NCI-H774 (cell line): ENCODE measurements at regions not wholly inside any gene's neighbourhood (a gene's known extent, or its start where the extent isn't known, plus 50 kb on each side); places are given as distances from the start of the nearest gene placed in this dataset.
A peak's percentile ranks its signal among the peaks of the same experiment; 100 is the strongest.

Source experiments
- DNase-seq: peaks from one replicate; lab custom pipeline; 2025; lab: John Stamatoyannopoulos, UW

DNA sequence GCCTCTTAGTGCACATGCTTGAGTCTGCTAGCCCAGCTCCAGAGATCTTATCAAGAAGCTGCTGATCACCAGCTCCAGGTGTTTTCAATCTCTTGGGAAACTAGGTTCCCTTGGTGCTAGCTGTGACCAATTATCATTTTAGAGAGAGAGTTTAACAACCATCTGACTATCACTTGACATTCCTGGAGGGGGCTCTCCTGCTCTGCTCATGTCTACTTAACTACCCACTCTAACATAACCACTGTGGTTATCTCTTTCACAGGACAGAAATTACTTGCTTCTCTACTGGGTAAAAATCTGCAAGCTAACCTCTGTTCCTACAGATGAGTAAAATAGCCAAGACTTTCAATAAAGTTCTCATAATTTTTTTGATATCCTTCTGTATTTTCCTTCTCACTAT lies 823.4 kb upstream of the GJE1 start:
- no peak for DNase-seq

DNA sequence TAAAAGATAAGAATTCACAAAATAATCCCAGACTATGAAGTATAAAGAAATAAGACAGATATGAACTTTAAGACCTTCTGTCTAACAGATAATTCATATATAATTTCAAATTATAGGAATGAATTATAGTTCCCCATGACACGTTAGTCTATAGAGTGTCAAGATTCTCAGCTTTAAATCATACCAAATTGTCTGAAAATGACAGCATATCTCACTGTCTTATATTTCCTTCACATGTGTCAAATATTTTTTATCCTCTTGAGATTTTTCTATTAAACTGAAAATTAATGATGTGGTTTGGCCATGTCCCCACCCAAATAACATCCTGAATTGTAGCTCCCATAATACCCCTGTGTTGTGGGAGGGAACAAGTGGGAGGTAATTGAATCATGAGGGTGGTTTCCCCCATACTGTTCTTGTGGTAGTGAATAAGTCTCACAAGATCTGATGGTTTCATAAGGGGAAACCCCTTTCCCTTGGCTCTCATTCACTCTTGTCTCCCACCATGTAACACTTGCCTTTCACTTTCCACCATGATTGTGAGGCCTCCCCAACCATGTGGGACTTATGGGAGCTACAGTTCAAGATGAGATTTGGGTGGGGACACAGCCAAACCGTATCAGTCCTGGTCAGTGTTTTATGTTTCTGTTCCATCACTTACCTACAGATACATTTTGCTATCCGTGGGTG lies 825.3 kb upstream of the GJE1 start:
- no peak for DNase-seq

DNA sequence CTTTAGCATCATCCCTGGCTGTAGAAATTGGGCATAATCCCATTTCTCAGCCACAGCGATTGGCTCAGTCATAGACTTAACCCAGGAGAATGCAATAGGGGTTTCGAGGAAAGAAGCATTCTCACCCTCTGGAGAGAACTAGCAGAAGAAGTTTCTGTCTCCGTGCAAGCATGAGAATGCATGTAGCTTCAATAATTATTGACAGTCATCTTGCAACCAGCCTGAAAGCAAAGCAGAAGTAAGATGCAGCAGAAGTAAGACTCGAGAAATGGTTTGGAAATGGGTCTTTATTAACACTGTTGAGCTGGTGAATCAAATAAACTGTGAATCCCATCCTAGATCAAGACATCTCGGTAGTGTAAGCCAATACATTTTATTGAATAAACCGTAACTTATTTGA lies 828.8 kb upstream of the GJE1 start:
- DNase-seq, result no peak

DNA sequence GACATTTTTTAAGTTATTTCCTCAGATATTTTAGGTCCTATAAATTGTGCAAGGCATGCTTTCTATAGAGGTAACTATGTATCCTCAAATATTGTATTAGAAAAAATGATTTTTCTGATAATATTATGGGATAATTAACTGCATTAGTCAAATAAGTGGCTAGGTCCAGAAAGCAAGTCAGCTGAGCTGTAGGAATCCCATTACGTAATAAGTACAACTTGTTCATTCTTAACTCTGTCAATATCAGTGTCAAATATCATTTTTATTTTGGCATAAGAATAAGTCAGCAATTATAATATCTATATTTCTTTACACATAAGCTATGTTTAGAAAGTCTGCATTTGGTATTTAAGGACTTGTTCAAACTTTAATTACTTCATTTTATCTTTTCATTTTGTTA lies 830.9 kb upstream of the GJE1 start:
- DNase-seq, result no peak

DNA sequence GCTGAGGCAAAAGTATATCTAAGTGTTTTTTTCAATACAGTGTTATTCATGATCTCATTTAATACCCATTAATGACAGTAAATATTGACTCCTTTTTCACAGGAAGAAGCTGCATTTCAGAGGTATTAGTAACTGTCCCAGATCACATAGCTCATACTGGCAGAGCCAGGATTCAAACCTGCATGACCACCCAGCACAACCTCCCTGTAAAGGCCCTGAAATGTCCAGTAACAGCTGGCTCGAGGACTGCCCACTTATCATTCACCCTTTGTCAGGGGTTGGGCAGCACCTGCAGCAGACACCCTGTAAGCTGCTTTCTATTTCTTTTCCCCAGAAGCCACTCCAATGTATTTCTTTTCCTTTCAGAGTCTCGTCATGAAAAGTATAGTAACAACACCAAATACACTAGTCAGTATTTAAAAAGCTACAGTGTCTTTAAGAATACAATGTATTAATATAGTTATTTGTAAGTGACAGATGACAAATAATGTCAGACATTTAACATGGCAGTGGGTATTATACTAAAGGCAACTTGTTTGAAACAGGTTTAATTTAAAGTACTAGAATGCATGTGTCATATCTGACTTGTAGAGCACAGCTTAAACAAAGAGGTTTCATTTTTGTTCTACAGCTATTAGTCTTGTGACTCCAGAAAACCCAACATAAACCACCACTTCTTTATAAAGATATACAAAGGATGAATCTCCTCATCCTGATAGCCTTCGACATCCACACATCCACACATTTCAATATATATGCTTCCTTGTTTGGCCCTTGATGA lies 841.6 kb upstream of the GJE1 start:
- DNase-seq, result peak; percentile 64

DNA sequence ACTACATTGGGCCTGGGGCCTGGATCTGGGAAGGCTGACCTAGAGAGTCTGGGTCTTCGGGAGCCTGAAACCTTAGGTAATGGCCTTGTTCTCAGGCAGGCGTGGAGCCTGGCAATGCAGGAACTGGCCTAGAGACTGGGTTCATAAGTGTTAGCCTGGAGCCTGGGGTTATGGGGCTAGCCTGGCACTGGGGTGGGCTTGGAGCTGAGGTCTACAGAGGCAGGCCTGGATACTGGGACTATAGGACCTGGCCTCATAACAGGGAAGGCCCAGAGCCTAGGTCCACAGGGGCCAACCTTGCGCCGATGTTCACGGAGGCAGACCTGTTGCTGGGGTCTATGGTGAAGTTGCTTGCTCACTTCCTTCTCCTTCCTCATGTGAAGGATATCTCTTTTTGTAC lies 843.8 kb upstream of the GJE1 start:
- DNase-seq, result no peak

DNA sequence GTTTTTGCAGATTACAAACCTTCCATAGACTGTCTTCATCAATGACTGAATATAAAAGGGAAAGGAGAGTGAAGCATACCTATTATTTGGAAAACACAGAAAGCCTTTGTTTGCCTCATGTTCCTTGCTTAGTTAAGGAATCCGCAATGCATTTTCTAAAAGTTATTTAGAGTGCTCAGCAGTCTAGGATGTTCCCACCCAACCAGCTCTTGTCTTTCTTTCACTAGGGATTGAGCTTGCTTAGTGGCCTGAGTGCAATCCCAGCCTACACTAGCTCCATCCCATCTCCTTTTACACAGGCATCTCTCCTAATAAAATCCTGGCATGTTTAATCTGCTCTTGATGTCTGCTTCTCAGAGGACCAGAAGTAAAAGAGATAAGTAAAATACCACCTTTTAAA lies 850.5 kb upstream of the GJE1 start:
- DNase-seq, result no peak

DNA sequence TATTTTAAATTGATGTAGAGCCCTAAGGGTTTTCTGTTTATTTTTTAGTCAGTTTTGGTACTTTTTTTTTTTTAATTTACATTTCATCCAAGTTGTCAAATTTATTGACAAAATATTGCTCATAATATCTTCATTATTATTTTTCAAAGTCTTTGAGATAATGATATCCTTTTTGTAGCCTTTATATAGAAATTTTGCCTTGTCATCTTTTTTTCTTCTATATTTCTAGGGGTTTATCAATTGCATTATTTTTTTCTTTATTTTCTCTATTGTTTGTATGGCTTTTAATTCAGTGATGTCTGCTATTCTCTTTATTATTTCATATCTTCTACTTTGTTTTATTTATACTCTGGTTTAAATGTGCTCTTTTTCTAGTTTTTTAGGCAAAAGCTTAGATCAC lies 863.0 kb upstream of the GJE1 start:
- no peak for DNase-seq

DNA sequence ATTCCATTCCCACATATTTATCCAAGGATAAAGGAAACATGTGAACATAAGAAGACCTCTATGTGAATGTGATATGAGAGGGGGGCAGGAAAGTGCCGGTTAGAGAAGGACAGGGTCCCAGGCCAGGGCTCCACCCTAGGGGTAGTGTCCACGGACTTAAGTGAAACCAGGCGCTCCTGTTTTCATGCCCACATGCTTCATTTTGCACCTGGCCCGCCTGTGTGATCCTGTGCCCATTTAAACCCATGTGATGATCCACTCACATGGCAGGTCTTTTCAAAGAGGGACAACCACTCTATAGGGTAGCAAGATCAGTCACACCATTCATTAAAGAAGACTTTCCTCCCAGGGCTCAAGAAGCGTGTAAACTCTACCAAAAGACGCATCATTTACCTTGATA lies 865.3 kb upstream of the GJE1 start:
- DNase-seq, result no peak

DNA sequence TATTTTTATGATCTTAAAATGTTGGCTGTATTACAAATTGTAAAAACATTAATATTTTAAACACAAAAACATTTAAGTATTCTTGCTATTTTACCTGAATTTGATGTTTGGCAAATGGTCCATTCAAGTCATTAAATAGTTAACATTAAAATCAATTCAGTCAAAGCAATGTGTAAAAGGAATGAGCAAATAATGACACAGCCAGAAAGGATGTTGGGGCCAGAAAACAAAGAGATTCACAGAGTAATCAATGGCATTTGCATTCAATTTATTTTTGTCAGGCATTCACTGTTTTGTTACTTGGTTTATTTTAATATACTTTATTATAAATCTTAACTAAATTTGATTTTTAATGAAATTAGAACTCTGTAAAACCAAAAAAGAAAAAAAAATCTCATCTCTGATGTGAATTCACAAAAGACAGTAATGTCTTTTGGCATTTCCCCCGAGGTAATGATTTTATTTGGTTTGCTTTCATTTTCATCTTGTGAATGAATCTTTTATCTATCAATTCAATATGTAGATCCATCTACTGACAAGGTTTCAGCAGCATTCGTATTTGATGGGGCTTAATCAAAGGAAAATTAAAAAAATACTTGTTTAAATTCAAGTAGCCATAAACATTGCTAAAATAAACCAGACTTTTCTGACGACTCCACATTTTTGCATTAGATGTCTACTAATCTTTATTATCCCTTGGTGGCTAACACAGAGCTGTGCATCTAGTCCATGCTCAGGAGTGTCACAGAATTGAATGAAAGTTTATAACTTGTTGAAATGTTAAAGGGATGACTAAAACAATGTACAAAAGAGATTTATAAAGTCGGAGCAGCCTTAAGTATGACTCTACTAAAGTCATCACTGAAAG lies 866.7 kb upstream of the GJE1 start:
- DNase-seq, result no peak

DNA sequence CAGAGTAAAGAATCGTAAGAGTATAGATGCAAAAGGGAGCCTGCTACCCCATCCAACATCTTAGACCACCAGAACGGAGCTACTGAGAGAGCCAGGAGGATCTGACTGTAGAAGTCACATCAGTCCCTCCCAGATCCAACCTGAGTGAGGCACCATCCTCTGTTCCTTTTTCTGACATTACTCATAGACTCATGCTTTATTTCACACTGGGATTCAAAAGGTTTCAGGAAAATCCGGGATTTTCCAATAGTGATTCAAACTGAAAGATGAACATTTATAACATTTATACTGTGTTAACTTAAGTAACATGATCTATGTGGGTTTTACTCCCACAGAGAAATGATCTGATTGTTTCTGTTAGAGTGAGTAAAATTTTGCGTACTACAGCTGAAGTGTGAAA lies 868.6 kb upstream of the GJE1 start:
- no peak for DNase-seq

DNA sequence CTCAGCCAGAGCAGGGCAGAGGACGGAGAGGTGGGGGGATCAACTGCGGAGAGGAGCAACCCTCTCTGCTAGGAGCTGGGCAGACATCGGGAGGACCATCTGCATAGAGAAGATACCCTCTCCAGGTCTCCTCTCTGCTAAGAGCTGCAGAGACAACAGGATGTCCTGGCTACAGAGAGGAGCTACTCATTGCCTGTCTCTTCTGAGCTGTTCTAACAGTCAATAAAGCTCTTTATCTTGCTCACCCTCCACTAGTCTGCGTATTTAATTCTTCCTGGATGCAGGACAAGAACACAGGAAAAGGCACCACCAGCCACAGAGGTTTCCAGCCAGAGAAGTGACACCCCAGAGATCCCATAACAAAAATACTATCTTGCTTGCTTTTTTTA lies 871.1 kb upstream of the GJE1 start:
- DNase-seq, result no peak

DNA sequence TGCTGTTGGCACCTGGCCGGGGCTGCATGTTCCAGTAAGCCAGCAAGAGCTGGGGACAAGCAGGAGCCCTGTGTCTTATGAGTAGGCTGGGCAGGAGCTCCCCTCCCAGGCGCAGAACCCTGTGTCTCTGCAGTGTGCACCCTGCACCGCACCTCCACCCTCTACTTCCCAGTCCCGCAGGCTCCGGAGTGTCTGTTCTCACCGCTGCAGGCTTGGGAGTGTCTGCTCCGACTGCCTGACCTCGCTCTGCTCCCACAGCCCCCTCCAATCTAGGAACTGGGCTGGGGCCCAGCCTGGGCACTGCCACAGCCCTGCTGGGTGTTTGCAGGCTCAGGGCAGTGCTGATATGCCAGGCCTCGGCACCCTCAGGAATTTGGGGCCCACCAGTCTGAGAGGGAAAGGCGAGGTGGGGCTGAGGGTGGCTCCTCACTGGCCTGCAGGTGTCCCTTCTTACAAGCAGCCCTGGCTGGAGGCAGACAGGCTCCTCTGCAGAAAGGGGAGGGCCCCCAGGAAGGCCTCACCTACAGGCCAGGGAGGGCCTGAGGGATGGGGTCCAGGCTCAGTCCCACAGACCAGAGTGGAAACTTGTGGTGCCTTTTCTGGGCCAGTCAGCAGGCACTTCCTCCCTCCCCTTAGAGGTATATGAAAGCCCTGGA lies 871.6 kb upstream of the GJE1 start:
- no peak for DNase-seq

DNA sequence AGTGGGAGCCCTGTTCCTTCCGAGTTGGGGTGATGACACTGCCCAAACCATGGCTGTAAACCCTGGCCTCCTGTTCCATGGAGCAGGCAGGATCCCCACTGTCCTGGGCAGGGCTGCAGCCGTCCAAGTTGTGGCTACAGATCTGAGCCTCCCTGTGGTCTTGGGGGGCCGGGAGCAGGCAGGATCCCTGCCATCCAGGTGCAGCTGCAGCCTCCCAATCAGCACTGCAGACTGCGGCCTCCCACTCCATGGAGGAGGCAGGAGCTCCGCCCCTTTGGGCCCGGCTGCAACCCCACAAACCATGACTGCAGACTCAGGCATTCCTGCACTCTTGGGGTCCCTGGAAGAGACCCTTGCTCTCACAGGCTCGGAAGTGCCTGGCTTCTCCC lies 872.1 kb upstream of the GJE1 start:
- DNase-seq, result no peak

DNA sequence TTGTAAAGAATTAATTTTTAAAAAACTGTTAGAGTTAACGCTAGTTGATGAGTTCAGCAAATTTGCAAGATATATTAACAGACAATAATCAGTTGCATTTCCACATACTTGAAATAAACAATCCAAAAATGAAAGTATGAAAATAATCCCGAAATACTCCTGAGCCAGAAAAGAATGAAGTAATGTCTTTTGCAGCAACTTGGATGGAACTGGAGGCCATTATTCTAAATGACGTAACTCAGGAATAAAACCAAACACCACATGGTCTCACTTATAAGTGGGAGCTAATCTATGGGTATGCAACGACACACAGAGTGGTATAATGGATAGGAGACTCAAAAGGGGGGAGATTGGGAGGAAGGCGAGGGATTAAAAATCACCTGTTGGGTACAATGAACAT lies 872.9 kb upstream of the GJE1 start:
- no peak for DNase-seq

DNA sequence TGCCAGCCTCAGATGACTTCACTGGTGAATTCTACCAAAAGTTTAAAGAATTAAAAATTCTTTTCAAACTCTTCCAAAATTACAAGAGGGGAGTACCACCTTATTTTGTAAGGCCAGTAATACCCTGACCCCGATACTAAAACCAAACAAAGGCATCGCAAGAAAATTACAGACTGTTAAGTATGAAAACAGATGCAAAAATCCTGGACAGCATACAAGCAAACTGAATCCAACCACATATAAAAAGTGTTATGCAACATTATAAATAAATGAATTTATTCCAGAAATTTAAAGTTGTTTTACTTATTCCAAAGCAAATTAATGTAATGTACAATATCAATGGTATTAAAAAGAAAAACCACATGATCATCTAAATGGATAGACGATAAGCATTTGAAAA lies 873.6 kb upstream of the GJE1 start:
- DNase-seq, result no peak

DNA sequence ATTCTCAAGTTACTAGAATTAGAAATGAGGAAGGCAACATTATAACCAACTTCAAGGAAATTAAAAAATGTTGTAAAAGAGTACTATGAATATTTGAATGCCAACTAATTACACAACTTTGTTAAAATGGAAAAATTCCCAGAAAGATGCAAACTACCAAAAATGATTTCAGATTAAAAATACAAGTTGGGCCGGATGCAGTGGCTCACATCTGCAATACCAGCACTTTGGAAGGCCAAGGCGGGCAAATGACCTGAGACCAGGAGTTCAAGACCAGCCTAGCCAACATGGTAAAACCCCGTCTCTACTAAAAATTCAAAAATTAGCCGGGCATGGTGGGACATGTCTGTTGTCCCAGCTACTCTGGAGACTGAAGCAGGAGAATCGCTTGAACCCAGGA lies 874.2 kb upstream of the GJE1 start:
- no peak for DNase-seq

DNA sequence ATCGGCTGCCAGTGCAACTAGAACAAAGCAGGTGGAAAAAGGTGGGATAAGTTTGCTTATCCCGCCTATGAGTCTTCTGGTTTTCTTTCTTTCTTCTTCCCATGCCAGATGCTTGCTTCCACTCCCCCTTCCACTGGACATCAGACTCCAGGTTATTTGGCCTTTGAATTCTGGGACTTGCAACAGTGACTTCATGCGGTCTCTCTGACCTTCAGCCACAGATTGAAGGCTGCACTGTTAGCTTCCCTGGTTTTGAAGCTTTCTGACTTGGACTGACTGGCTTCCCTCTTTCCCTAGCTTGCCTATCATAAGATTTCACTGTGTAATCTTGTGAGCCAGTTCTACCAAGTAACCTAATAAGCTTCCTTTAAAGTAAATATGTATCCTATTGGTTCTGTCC lies 878.4 kb upstream of the GJE1 start:
- no peak for DNase-seq

DNA sequence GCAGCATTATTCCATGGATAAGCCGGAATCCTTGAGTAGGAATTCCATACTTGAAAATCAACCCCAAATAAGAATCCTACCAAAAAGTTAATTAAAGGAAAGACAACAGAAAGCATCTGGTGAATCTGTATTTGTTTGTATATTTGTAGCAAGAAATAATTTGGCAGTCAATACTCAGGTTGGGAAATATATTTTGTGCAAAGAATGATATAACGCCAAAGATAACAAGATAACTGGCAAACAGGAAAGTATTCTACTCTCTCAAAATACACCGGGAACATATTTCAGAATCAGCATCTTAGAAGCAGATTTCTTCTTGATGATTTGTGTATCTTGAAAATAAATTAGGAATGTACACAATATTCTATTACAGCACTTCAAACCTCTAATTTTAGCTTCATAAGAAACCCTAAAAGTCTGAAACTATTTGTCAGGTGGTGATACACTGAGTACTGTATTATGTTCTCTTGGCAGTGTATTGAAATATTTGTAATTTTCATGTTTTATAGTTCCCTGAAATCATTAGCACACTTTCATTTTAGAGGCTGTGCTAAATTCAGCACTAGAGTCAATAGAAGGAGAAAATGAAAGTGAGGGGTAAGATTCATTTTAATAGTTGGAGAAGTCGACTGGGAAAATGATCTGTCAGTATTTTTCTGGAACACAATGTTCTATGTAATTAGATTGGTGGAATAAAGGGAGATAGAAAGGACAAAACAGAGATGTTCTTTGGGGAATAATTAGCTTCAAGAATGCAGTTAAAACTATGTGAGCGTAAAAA lies 879.7 kb upstream of the GJE1 start:
- no peak for DNase-seq

DNA sequence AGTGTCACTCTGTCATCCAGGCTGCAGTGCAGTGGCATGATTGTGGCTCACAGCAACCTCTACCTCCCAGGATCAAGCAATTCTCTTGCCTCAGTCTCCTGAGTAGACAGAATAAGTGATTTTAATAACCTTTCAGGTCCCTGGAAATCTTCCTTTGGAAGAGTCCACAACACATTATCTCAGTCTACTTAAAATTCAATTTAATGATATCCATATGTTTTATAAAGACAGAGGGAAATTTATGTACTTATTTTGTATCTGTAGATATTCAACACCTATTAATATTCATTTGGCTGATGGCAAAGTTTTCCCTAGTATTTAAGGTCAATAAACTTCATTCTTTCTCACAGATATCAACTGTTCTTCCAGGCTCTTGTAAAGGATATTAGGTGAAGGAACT lies 881.4 kb upstream of the GJE1 start:
- no peak for DNase-seq

DNA sequence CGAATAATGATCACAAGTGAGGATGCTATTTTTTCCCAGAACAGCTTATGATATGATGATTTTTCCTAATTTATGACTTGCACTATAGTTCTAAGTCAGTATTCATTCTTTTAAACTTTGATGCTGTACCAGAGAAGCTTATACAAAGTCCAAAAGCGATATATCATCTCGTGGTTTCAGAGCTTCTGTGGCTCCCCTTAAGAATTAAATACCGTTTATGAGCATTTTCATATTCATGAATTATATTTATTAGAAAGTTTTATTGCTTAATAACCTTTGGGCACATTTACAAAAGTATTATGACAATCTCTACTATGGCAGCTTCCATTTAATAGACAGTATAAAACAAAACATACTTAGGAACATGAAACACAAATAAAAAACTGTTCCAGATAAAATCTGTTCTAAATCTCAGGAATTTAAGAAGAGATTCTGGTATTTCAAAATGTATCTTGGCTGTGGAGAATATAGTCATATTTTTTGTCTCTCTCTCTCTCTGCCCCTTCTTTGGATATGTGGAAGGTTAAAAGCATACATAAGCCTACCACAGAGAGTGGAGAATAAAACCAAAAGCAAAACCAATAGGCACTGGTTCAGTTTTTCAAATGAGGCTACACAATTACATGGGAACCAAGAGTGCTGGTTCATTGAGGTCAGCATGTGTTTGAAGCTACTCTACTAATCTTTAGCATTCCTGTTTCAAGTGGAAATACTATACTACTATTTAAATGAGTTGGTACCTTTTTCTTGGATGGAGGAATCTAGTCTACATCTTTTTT lies 884.5 kb upstream of the GJE1 start:
- DNase-seq, result no peak
